ENCODE measurements at regions not wholly inside any gene's neighbourhood (a gene's known extent, or its start where the extent isn't known, plus 50 kb on each side); places are given as distances from the start of the nearest gene placed in this dataset.

DNA sequence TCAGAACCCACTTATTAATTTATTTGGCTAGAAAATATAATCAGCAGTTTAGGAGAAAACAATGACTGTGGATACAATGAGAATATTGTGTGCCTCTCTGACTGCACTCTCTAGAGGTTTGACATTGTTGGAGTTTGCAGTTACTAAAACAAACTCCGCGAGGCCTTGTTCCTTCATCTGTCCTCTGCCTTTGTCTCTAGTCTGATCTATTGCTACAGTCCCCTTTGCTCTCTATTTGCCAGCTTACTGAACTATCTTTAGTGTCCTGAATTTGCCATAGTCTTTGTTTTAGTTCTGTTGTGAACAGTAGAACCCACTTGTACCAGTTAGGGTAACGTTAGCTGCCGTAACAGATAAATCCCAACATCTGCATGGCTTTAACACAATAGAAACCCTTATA lies 81.4 kb upstream of the RPS6KA3 start:
- H3K4me2 ChIP-seq: no peak overlapping the region
- peaks cover 0 to 23% (median 3%) of the 10 kb centered on the region in 10 experiments; a peak in 5 of 20 replicates for H3K4me1 ChIP-seq
- no peaks in the 10 kb centered on the region for H3K36me3 ChIP-seq
- H3K9ac ChIP-seq: no peak overlapping the region
- peaks cover 23 to 33% (median 27%) of the 10 kb centered on the region in 11 experiments for H3K9me3 ChIP-seq (replicated peaks in 1 of 11)
- H3K27me3 ChIP-seq: no peaks in the 10 kb centered on the region
- H4K20me1 ChIP-seq: no peaks in the 10 kb centered on the region
- no peak for TF ChIP-seq Cebpa-rat (IDR thresholded peaks at IDR 0.05)
- H3K4me3 ChIP-seq: no peak overlapping the region
- H3K27ac ChIP-seq: no peak overlapping the region

DNA sequence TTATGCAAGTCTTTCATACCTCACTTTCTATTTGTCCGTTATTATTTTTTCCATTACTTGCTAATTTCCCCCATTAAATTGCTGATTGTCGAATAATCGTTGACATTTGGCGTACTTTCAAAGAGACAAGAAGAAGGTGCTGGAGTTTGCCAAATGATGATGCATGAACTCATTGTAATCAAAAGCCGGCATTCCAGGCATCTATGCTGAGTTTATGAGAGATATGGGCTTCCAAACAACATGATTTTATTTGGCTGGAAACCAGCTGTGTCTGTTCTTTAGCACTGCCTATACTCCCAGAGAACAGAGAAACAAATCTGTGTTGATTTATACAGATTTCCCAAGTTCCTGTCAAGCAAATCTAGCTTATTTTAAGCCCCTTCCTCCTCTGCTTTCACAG lies 80.8 kb upstream of the RPS6KA3 start:
- Histone ChIP-seq H3K36me3 (no peaks in the 10 kb centered on the region), H3K27ac (no peak overlapping the region), H3K27me3 (no peaks in the 10 kb centered on the region), H3K9me3 (replicated peaks in 1 of 11) (peaks cover 27 to 38% (median 30%) of the 10 kb centered on the region in 11 experiments), H3K9ac (no peak overlapping the region), H3K4me3 (no peak overlapping the region), H3K4me1 (peaks cover 0 to 23% (median 3%) of the 10 kb centered on the region in 10 experiments; a peak in 5 of 20 replicates), H4K20me1 (no peaks in the 10 kb centered on the region), H3K4me2 (no peak overlapping the region)
- TF ChIP-seq Cebpa-rat (IDR thresholded peaks at IDR 0.05): no peak

DNA sequence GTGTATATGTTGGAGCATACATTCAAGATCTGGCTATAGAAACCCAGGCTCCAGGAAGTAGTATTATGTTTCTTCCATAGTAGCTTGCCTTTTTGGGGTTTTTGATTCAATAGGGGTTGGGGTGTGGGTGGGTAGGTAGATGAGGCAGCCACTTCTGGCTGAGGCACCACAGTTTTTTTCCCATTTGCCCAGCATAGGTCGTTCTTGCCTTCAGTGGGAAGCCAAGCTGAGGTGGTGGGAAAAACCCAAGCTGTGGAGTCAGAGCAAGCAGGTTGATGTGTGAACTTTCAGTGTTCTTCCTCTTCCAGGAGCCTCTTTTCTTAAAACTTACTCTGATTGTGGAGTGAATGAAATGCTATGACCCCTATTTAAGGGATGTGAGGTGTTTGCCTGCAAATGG lies 67.0 kb upstream of the RPS6KA3 start:
- no peaks in the 10 kb centered on the region for H3K9me3 ChIP-seq (replicated peaks in 1 of 11)
- H4K20me1 ChIP-seq: no peaks in the 10 kb centered on the region
- TF ChIP-seq Cebpa-rat (IDR thresholded peaks at IDR 0.05): no peak
- no peak overlapping the region for H3K27ac ChIP-seq
- H3K36me3 ChIP-seq: no peaks in the 10 kb centered on the region
- no peak overlapping the region for H3K4me3 ChIP-seq
- H3K9ac ChIP-seq: no peak overlapping the region
- H3K27me3 ChIP-seq: peaks cover 0 to 3% (median 0%) of the 10 kb centered on the region in 11 experiments; a peak in 1 of 22 replicates
- no peak overlapping the region for H3K4me2 ChIP-seq
- H3K4me1 ChIP-seq: no peaks in the 10 kb centered on the region

DNA sequence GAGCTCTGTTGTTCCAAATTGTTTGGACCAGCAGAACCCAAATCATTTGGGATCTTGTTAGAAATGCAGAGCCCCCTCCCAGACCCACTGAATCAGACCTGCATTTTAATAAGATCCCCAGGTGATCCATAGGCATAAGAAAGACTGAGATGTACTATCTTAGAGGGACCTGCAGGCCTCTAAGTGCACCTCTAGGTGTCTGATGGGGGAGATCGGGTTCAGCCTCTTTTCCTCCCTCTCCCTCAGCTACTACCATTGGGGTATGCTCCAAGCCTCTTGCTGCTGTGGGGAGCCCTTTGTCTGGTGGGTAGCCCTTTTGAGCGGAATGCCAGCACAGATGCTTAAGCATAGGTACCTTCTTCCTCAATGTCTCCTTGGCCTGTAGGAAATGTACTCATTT lies 63.8 kb upstream of the RPS6KA3 start:
- peaks cover 0 to 5% (median 0%) of the 10 kb centered on the region in 11 experiments; a peak in 1 of 22 replicates for H3K27me3 ChIP-seq
- TF ChIP-seq Cebpa-rat (IDR thresholded peaks at IDR 0.05): no peak
- H3K27ac ChIP-seq: no peak overlapping the region
- H4K20me1 ChIP-seq: no peaks in the 10 kb centered on the region
- H3K4me3 ChIP-seq: no peak overlapping the region
- no peak overlapping the region for H3K9ac ChIP-seq
- H3K4me1 ChIP-seq: no peaks in the 10 kb centered on the region
- H3K9me3 ChIP-seq (replicated peaks in 1 of 11): no peaks in the 10 kb centered on the region
- H3K36me3 ChIP-seq: no peaks in the 10 kb centered on the region
- no peak overlapping the region for H3K4me2 ChIP-seq

DNA sequence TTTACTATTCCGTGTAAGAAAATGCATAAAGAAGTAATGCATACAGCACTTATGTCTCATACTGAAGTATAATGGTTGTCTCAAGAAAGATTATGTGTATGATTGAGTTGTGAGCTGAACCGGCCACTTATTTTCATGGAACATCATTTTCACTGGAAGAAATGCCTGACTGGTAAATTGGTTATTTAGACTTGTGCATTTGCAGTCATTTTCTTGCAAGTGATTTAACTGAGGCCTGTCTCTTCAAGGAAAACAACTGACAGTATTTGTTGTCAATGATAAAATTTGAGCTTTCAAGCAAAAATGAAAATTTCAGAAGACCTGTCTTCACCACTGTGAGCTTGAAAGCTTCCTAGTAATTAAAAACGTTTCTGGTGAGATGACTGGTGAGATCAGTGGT lies 62.7 kb upstream of the RPS6KA3 start:
- H3K9ac ChIP-seq: no peak overlapping the region
- no peaks in the 10 kb centered on the region for H3K4me1 ChIP-seq
- no peak for TF ChIP-seq Cebpa-rat (IDR thresholded peaks at IDR 0.05)
- H3K4me2 ChIP-seq: no peak overlapping the region
- no peaks in the 10 kb centered on the region for H4K20me1 ChIP-seq
- no peak overlapping the region for H3K27ac ChIP-seq
- no peaks in the 10 kb centered on the region for H3K9me3 ChIP-seq (replicated peaks in 1 of 11)
- H3K4me3 ChIP-seq: no peak overlapping the region
- peaks cover 0 to 9% (median 0%) of the 10 kb centered on the region in 11 experiments; a peak in 1 of 22 replicates for H3K27me3 ChIP-seq
- no peaks in the 10 kb centered on the region for H3K36me3 ChIP-seq

DNA sequence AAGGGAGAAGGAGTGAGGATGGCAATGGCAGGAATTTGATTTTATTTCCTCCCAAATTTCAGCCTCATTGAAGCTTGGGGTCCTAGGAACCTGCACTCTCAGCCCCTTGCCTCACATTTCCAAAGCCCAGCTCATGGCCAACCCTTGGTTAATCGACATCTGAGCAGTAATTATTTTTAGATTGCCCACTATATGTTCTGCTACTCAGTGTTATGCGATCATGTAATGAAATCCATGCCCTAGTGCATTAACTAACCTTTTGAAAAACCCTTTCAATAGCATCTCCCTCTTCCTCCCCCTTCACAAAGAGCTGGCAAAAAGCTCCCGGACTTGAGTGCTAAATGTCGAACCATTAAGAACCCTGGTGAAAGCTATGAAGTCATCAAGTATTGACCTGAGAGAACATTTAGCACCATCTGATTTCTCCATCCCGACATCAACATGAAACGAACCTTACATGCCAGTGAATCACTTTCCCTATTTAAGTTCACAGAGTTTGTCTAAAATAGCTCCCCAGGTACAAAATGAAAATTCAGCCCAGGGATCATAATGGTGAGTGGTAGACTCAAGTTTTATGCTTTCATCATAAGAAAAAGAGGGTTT lies 59.2 kb upstream of the RPS6KA3 start:
- no peaks in the 10 kb centered on the region for H3K36me3 ChIP-seq
- no peak for TF ChIP-seq Cebpa-rat (IDR thresholded peaks at IDR 0.05)
- H3K27ac ChIP-seq: no peak overlapping the region
- no peaks in the 10 kb centered on the region for H3K9me3 ChIP-seq (replicated peaks in 1 of 11)
- H3K4me2 ChIP-seq: no peak overlapping the region
- H3K4me3 ChIP-seq: no peak overlapping the region
- H3K9ac ChIP-seq: no peak overlapping the region
- H3K27me3 ChIP-seq: 0 out of 22 replicates have a peak, but pooled peaks cover 0 to 6% (median 0%) of the 10 kb centered on the region in 11 experiments
- peaks cover 12 to 18% (median 13%) of the 10 kb centered on the region in 10 experiments for H3K4me1 ChIP-seq
- no peaks in the 10 kb centered on the region for H4K20me1 ChIP-seq

DNA sequence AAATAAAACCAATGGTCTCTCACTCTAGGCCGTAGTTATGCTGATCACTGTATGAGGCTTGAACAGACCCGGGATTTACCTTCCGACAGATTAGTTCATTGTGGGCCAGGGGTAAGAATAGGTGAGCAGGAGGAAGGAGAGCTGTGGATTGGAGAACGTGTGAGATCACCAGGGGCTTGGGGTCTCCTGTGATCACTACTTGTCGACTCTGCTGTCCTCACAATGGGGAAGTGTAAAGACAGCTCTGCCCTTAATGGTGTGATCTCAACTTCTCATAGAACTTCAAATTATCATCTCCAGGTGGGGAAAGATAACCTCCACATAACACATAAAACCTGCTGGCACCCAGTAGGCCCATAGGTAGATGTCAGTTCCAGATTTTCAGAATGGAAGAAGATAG lies 56.2 kb upstream of the RPS6KA3 start:
- Histone ChIP-seq H3K9ac (no peak overlapping the region), H3K4me3 (no peak overlapping the region), H3K4me1 (peaks cover 18 to 33% (median 23%) of the 10 kb centered on the region in 10 experiments), H3K4me2 (0 out of 22 replicates have a peak overlapping the region, but pooled peaks of 1 of the 11 experiments have one; percentile 88), H3K27ac (no peak overlapping the region), H3K27me3 (0 out of 22 replicates have a peak, but pooled peaks cover 0 to 6% (median 0%) of the 10 kb centered on the region in 11 experiments), H4K20me1 (no peaks in the 10 kb centered on the region), H3K9me3 (replicated peaks in 1 of 11) (no peaks in the 10 kb centered on the region), H3K36me3 (no peaks in the 10 kb centered on the region)
- no peak for TF ChIP-seq Cebpa-rat (IDR thresholded peaks at IDR 0.05)

DNA sequence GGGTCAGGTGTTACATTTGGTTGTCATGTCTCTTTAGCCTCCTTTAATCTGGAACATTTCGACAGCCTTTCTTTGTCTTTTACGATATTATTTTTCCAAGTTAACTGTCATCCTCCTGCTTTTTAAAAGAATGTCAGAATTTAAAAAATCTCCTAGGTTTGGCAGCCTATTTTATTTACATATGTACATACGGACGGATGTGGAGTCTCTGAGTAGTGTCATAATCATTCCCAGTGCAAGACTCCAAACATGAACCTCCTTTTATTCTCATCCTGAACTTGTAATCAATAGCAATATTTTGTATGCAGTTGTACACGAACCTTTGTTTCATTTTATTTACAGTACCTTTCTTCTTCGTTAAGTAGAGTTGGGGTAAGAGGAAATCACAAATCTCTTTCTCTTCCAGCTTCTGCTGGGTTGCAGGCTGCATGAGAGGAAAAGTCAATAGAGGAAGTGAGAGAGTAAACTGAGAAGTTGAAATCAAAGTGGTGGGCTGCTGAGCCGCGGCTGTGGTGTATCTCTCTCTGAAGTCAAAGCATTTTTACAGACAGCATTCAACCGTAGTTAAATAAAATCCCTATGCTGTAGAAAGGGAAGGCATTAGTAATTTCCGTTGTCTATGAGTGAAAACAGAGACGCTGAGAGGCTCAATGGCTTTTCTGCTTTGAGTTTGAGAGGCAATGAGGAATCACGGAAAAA lies 53.9 kb upstream of the RPS6KA3 start:
- TF ChIP-seq Cebpa-rat (IDR thresholded peaks at IDR 0.05): no peak
- Histone ChIP-seq H3K27me3 (peaks cover 0 to 11% (median 0%) of the 10 kb centered on the region in 11 experiments; a peak in 1 of 22 replicates), H3K4me1 (peaks cover 26 to 41% (median 30%) of the 10 kb centered on the region in 10 experiments), H3K4me3 (peak overlapping the region in 2 of 10 experiments; percentile 19 to 45; a peak in 2 of 20 replicates), H3K4me2 (peak overlapping the region; percentile 69 to 92 (median 85)), H3K27ac (peak overlapping the region in 7 of 11 experiments; percentile 3 to 49 (median 47); a peak in 14 of 22 replicates), H4K20me1 (no peaks in the 10 kb centered on the region), H3K36me3 (no peaks in the 10 kb centered on the region), H3K9me3 (replicated peaks in 1 of 11) (no peaks in the 10 kb centered on the region), H3K9ac (peak overlapping the region in 2 of 11 experiments; percentile 5 to 40; a peak in 1 of 22 replicates)

DNA sequence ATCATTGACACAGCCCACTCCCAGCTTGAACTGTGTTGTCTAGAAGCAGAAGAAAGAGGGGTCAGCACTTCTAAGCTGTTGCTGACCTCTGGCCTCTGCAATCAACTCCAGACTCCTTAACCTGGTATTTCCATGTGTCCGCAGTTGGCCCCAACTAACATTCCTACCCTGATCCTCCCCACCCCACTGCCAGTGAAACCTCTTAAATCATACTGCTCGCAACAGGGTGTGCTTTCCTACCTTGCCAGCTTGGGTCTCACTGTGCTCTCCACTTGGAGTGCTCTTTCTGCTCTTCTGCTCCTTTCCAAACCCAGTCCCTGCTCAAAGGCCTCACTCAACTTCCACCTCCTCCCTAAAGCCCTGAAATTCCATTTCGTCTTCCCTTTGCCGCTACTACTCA lies 52.3 kb upstream of the RPS6KA3 start:
- no peaks in the 10 kb centered on the region for H4K20me1 ChIP-seq
- H3K27me3 ChIP-seq: peaks cover 0 to 7% (median 0%) of the 10 kb centered on the region in 11 experiments; a peak in 1 of 22 replicates
- H3K4me3 ChIP-seq: no peak overlapping the region
- no peak overlapping the region for H3K9ac ChIP-seq
- H3K4me1 ChIP-seq: peaks cover 37 to 57% (median 45%) of the 10 kb centered on the region in 10 experiments
- H3K36me3 ChIP-seq: no peaks in the 10 kb centered on the region
- no peak overlapping the region for H3K4me2 ChIP-seq
- TF ChIP-seq Cebpa-rat (IDR thresholded peaks at IDR 0.05): no peak
- no peaks in the 10 kb centered on the region for H3K9me3 ChIP-seq (replicated peaks in 1 of 11)
- H3K27ac ChIP-seq: no peak overlapping the region
